GM18507 (cell line): ENCODE measurements at regions not wholly inside any gene's neighbourhood (a gene's known extent, or its start where the extent isn't known, plus 50 kb on each side); places are given as distances from the start of the nearest gene placed in this dataset.

Experiments used
- DNase-seq: peaks from one replicate; pipeline ENCODE4 v3.0.0; 2011; ENCODE audit warnings: low read depth; ENCODE audit not compliant: insufficient read length; ENCODE audit errors: extremely low spot score
- FAIRE-seq: peaks from 2 replicates; lab custom pipeline; 2011; peaks lifted over from hg19 to GRCh38; lab: Jason Lieb, UNC

- no peak for FAIRE-seq
- no peak for DNase-seq
Observed at GRCh38 chr14:54192610-54193009, 204.2 kb upstream of the CDKN3 start.

- no peak for DNase-seq
- no peak for FAIRE-seq
Observed at GRCh38 chr14:54193871-54194270, 202.9 kb upstream of the CDKN3 start.

GRCh38 chr14:54194501-54194900, 202.3 kb upstream of the CDKN3 start:
- FAIRE-seq (no peak), DNase-seq (no peak)

- no peak for DNase-seq
- no peak for FAIRE-seq
Observed at GRCh38 chr14:54197369-54197768, 199.4 kb upstream of the CDKN3 start.

GRCh38 chr14:54200726-54201125, 196.1 kb upstream of the CDKN3 start:
- DNase-seq (no peak), FAIRE-seq (no peak)

- DNase-seq (no peak), FAIRE-seq (no peak)
Observed at GRCh38 chr14:54202288-54202687, 194.5 kb upstream of the CDKN3 start.

GRCh38 chr14:54206516-54206915, 190.3 kb upstream of the CDKN3 start:
- FAIRE-seq (no peak), DNase-seq (no peak)

GRCh38 chr14:54207075-54207474, 189.7 kb upstream of the CDKN3 start:
- FAIRE-seq (no peak), DNase-seq (no peak)

GRCh38 chr14:54207476-54208462, 189.0 kb upstream of the CDKN3 start:
- FAIRE-seq = no peak
- no peak for DNase-seq

- DNase-seq (no peak), FAIRE-seq (no peak)
Observed at GRCh38 chr14:54208751-54209150, 188.1 kb upstream of the CDKN3 start.

GRCh38 chr14:54209511-54210250, 187.1 kb upstream of the CDKN3 start:
- FAIRE-seq (no peak), DNase-seq (no peak)

GRCh38 chr14:54211551-54212308, 185.1 kb upstream of the CDKN3 start:
- FAIRE-seq = no peak
- DNase-seq = no peak

GRCh38 chr14:54213536-54213935, 183.3 kb upstream of the CDKN3 start:
- DNase-seq = no peak
- FAIRE-seq = no peak

- no peak for DNase-seq
- no peak for FAIRE-seq
Observed at GRCh38 chr14:54216827-54217226, 180.0 kb upstream of the CDKN3 start.

- no peak for DNase-seq
- no peak for FAIRE-seq
Observed at GRCh38 chr14:54219261-54220070, 177.3 kb upstream of the CDKN3 start.

- FAIRE-seq = no peak
- DNase-seq = no peak
Observed at GRCh38 chr14:54220071-54220703, 176.6 kb upstream of the CDKN3 start.

- no peak for FAIRE-seq
Observed at GRCh38 chr14:54220704-54221431, 175.9 kb upstream of the CDKN3 start.

GRCh38 chr14:54221432-54221803, 175.4 kb upstream of the CDKN3 start:
- FAIRE-seq = no peak
- DNase-seq = no peak

More at GRCh38 chr14:54220704-54221431, 175.9 kb upstream of the CDKN3 start:
- no peak for DNase-seq
